ENCODE measurements at regions not wholly inside any gene's neighbourhood (a gene's known extent, or its start where the extent isn't known, plus 50 kb on each side); places are given as distances from the start of the nearest gene placed in this dataset.

DNA sequence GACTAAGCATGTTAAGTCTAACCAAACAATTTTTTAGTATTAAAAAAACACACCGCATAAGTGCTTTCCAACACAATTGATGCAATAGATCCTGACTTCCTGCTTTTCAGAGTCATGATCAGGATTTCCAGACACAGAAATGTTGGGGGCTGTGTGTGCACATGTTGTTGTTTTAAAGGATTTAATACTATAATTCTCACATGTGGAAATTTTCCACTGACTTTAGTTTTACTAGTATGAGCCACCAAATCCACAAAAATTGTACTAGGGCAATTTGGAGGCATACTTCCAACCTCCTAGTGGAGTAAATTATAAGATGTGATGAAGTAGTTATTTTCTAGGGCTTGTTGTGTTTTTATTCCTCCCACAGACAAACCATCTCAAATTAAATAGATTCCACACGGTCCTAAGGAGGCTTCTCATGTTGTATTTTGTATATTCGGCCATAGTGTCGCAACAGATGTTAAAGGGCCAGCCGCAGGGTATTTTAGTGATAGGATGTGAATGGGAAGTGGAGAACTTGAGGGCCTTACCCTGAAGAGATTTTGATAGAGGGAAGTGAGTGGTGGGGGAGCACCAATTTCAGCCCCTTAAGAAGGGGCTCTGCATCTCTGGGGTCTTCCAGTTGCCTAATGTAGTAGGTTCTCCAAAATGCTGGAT lies 108.9 kb upstream of the KLF7 start:
- no peak for TF ChIP-seq EZH2phosphoT487 (IDR thresholded peaks at IDR 0.05; ENCODE audit: low read depth, severe bottlenecking, unreplicated experiment)
- TF ChIP-seq, protein P1, sequence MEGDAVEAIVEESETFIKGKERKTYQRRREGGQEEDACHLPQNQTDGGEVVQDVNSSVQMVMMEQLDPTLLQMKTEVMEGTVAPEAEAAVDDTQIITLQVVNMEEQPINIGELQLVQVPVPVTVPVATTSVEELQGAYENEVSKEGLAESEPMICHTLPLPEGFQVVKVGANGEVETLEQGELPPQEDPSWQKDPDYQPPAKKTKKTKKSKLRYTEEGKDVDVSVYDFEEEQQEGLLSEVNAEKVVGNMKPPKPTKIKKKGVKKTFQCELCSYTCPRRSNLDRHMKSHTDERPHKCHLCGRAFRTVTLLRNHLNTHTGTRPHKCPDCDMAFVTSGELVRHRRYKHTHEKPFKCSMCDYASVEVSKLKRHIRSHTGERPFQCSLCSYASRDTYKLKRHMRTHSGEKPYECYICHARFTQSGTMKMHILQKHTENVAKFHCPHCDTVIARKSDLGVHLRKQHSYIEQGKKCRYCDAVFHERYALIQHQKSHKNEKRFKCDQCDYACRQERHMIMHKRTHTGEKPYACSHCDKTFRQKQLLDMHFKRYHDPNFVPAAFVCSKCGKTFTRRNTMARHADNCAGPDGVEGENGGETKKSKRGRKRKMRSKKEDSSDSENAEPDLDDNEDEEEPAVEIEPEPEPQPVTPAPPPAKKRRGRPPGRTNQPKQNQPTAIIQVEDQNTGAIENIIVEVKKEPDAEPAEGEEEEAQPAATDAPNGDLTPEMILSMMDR (IDR thresholded peaks at IDR 0.05; ENCODE audit: poor library complexity) = no peak
- no peak for DNase-seq (ENCODE audit: low spot score)
- H3K4me3 ChIP-seq = no peak overlapping the region
- H3K27me3 ChIP-seq = no peaks in the 10 kb centered on the region
- no peak overlapping the region for H2AFZ ChIP-seq
- 91% methylated on average over 5 of the region's 5 CpGs for WGBS (ENCODE audit: low lambda C conversion rate, missing lambda C conversion rate)
- H3K79me2 ChIP-seq = no peaks in the 10 kb centered on the region
- no peaks in the 10 kb centered on the region for H3K4me1 ChIP-seq (ENCODE audit: insufficient read depth)
- no peak overlapping the region for H3K27ac ChIP-seq
- no peaks in the 10 kb centered on the region for H3K36me3 ChIP-seq (replicated peaks; ENCODE audit: insufficient read depth, low read depth)
- no peaks in the 10 kb centered on the region for H4K20me1 ChIP-seq (ENCODE audit: insufficient read depth, poor library complexity, severe bottlenecking)
- H3K9me2 ChIP-seq (replicated peaks; ENCODE audit: insufficient read depth) = no peaks in the 10 kb centered on the region
- H3K9me3 ChIP-seq (ENCODE audit: low read depth) = no peaks in the 10 kb centered on the region
- H3K4me2 ChIP-seq = no peak overlapping the region

DNA sequence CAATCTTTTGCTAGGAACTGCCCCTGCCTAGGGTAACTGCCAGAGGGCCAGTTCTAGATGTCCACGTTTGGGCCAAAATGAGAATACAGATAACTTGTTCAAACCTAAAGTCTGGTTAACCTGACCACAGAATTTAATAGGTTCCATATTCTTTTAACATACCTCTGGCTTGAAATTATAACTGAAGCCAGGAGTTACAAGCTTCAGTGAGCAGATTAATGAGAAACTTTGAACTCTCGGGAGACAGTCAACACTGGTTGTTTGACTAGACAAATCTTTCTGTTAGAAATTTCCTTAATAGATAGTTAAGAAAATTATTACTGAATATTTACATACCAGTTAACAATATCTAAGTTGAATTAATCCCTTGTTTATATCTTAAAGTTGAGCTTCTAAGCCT lies 110.0 kb upstream of the KLF7 start:
- WGBS (ENCODE audit: low lambda C conversion rate, missing lambda C conversion rate) = 29% methylated on average over 2 of the region's 2 CpGs

DNA sequence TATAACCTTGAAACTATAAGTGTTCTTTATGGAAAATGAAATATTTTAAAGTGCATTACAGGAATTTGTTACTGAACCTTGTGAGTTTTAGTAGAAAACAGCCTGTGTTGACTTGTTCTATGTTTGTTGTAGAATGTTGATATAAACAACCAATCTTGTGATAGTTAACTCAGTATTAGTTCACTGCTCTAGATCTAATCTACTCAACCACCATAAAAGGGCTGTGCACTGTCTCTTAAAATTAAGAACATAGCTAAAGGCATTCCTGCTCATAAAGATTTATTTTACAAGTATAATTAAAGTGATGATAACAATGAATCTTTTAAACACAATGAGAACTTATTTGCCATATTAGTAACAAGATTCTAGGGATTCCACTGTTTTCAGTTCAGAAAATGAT lies 110.5 kb upstream of the KLF7 start:
- no peak overlapping the region for H3K4me2 ChIP-seq
- H3K27me3 ChIP-seq = no peaks in the 10 kb centered on the region
- no peaks in the 10 kb centered on the region for H3K79me2 ChIP-seq
- no peaks in the 10 kb centered on the region for H3K4me1 ChIP-seq (ENCODE audit: insufficient read depth)
- H3K9me2 ChIP-seq (replicated peaks; ENCODE audit: insufficient read depth) = no peaks in the 10 kb centered on the region
- no peaks in the 10 kb centered on the region for H4K20me1 ChIP-seq (ENCODE audit: insufficient read depth, poor library complexity, severe bottlenecking)
- H3K4me3 ChIP-seq = no peak overlapping the region
- H2AFZ ChIP-seq = no peak overlapping the region
- no peaks in the 10 kb centered on the region for H3K9me3 ChIP-seq (ENCODE audit: low read depth)
- TF ChIP-seq EZH2phosphoT487 (IDR thresholded peaks at IDR 0.05; ENCODE audit: low read depth, severe bottlenecking, unreplicated experiment) (no peak), EZH2 (IDR thresholded peaks at IDR 0.05; ENCODE audit: borderline replicate concordance) (no peak)
- TF ChIP-seq, protein P1 (IDR thresholded peaks at IDR 0.05; ENCODE audit: poor library complexity) = no peak
- no peak overlapping the region for H3K27ac ChIP-seq
- DNase-seq (ENCODE audit: low spot score) = no peak
- H3K36me3 ChIP-seq (replicated peaks; ENCODE audit: insufficient read depth, low read depth) = no peaks in the 10 kb centered on the region

More for the DNA sequence above, 110.0 kb upstream of the KLF7 start:
- H3K4me1 ChIP-seq (ENCODE audit: insufficient read depth) = no peaks in the 10 kb centered on the region
- H3K27ac ChIP-seq = no peak overlapping the region
- H3K9me3 ChIP-seq (ENCODE audit: low read depth) = no peaks in the 10 kb centered on the region
- H4K20me1 ChIP-seq (ENCODE audit: insufficient read depth, poor library complexity, severe bottlenecking) = no peaks in the 10 kb centered on the region
- TF ChIP-seq, protein P1 (IDR thresholded peaks at IDR 0.05; ENCODE audit: poor library complexity) = no peak
- no peak for TF ChIP-seq EZH2phosphoT487 (IDR thresholded peaks at IDR 0.05; ENCODE audit: low read depth, severe bottlenecking, unreplicated experiment)
- no peak for TF ChIP-seq EZH2 (IDR thresholded peaks at IDR 0.05; ENCODE audit: borderline replicate concordance)
- no peak overlapping the region for H3K4me2 ChIP-seq
- no peaks in the 10 kb centered on the region for H3K79me2 ChIP-seq
- no peaks in the 10 kb centered on the region for H3K36me3 ChIP-seq (replicated peaks; ENCODE audit: insufficient read depth, low read depth)
- DNase-seq (ENCODE audit: low spot score) = no peak
- no peak overlapping the region for H3K4me3 ChIP-seq
- H3K27me3 ChIP-seq = no peaks in the 10 kb centered on the region
- H3K9me2 ChIP-seq (replicated peaks; ENCODE audit: insufficient read depth) = no peaks in the 10 kb centered on the region
- no peak overlapping the region for H2AFZ ChIP-seq

DNA sequence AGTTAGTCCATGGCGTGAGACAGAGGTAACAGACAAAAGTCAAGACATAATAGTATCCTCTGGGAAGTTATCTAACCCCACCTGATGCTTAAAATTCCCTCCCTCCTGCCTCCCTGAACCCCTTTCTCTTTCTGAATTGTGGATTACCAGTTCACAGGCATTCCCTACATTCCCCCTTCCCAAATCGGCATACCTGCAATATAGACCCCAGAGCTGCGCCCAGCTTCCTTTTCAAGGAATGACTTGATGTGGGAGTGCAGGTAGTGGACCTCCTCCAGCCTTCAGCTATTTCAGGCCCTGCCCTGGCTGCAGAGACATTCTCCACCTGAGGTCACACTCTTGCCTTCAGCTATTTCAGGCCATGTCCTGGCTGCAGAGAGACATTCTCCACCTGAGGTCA lies 111.1 kb upstream of the KLF7 start:
- Histone ChIP-seq H3K4me1 (ENCODE audit: insufficient read depth) (no peaks in the 10 kb centered on the region), H3K4me2 (no peak overlapping the region), H3K79me2 (no peaks in the 10 kb centered on the region), H3K27me3 (peaks cover 4% of the 10 kb centered on the region), H2AFZ (no peak overlapping the region), H3K9me2 (replicated peaks; ENCODE audit: insufficient read depth) (no peaks in the 10 kb centered on the region), H3K9me3 (ENCODE audit: low read depth) (no peaks in the 10 kb centered on the region), H3K36me3 (replicated peaks; ENCODE audit: insufficient read depth, low read depth) (no peaks in the 10 kb centered on the region), H4K20me1 (ENCODE audit: insufficient read depth, poor library complexity, severe bottlenecking) (no peaks in the 10 kb centered on the region), H3K4me3 (no peak overlapping the region), H3K27ac (no peak overlapping the region)
- 95% methylated on average over 3 of the region's 3 CpGs for WGBS (ENCODE audit: low lambda C conversion rate, missing lambda C conversion rate)
- no peak for TF ChIP-seq EZH2phosphoT487 (IDR thresholded peaks at IDR 0.05; ENCODE audit: low read depth, severe bottlenecking, unreplicated experiment)
- TF ChIP-seq, protein P1 (IDR thresholded peaks at IDR 0.05; ENCODE audit: poor library complexity) = no peak
- TF ChIP-seq EZH2 (IDR thresholded peaks at IDR 0.05; ENCODE audit: borderline replicate concordance) = no peak
- no peak for DNase-seq (ENCODE audit: low spot score)
